GM10248 (cell line): ENCODE measurements at regions not wholly inside any gene's neighbourhood (a gene's known extent, or its start where the extent isn't known, plus 50 kb on each side); places are given as distances from the start of the nearest gene placed in this dataset.

Experiments
- CTCF ChIA-PET: fragments of 300-600 bp; sonication (Branson Sonifier 250); formaldehyde crosslinking; extraction: SDS; loops from one replicate; lab custom pipeline; 2021; ENCODE audit warnings: antibody characterized with exemption; lab: Yijun Ruan, JAX
- POLR2A ChIA-PET: fragments of 350-650 bp; sonication (Branson Sonifier 250); formaldehyde crosslinking; extraction: SDS; loops from one replicate; lab custom pipeline; 2020; ENCODE audit warnings: antibody characterized with exemption; lab: Yijun Ruan, JAX
- DNase-seq: peaks from one replicate; pipeline ENCODE4 v3.0.0; 2012; ENCODE audit errors: extremely low spot score
- TF ChIP-seq, protein P1 (sequence below): IDR thresholded peaks from 2 replicates; pipeline ENCODE4 v1.5.1; 2012; ENCODE audit warnings: mild to moderate bottlenecking, low read depth; ENCODE audit errors: extremely low read depth, missing control alignments, control extremely low read depth

DNA sequence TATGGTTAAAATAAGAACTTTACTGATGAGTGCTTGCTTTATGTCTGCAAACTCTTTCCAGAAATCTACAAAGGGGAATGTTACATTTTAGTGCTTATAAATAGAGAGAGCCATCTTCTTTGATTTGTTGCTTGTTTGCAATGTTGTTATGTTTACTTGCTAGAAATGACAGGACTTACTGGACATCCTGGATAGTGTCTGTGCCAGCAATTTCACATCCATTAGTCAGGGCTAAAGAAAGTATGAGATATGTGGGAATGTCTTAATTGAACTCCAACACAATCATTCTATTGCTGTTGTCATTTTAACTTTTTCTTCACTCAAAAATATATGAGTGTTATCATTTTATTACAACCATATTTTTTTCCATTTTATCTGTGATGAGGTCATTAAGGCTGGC, 453.2 kb downstream of the TNS3 start:
- POLR2A ChIA-PET, result no interaction called here
- CTCF ChIA-PET, result no interaction called here
- TF ChIP-seq, protein P1, sequence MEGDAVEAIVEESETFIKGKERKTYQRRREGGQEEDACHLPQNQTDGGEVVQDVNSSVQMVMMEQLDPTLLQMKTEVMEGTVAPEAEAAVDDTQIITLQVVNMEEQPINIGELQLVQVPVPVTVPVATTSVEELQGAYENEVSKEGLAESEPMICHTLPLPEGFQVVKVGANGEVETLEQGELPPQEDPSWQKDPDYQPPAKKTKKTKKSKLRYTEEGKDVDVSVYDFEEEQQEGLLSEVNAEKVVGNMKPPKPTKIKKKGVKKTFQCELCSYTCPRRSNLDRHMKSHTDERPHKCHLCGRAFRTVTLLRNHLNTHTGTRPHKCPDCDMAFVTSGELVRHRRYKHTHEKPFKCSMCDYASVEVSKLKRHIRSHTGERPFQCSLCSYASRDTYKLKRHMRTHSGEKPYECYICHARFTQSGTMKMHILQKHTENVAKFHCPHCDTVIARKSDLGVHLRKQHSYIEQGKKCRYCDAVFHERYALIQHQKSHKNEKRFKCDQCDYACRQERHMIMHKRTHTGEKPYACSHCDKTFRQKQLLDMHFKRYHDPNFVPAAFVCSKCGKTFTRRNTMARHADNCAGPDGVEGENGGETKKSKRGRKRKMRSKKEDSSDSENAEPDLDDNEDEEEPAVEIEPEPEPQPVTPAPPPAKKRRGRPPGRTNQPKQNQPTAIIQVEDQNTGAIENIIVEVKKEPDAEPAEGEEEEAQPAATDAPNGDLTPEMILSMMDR, result no peak
- no peak for DNase-seq

DNA sequence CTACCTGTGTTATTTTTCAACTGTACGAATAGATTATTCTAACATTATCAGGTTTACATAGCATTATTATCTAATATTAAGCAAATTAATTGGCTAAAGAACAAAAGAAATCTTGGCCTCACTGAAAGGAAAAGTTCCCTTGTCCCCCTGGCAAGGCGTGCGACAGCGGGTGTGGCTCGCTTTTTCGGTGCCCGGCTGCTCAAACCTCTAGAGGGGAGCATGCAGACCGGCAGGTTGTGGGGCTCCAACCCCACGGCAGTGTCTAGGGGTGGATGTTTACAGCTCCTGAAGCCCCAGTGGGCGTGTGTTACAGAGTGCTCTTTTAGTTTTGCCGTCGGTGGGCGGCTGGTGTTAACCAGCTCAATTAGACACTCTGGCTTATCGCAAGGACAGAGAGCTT, 456.4 kb downstream of the TNS3 start:
- CTCF ChIA-PET, result no interaction called here

DNA sequence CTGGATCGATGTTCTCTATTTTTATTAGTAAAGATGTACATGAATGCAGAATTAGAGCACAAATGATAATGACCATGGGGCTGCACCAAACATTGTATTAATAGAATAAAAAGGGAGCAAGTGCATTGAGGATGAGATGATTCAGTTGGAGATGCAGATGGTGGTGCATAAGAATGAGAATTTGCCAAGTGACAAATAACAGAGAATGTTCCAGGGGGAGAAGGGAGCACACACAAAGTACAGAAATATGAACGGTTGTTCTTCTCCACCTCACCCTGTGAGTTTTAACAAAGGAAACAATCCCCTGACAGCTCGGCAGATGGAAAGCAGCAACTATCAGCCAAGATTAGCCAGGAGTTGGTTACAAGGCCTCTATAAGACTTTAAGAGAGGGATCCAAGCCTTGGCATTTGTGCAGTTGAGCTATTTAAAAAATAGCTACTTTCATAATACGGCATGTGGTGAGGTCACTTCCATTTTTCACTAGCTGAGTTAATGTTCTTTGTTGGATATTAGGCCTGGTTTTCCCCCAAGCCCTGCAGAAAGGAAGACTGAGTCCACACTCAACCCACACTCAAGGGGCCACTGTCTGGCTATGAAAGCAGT, 462.5 kb downstream of the TNS3 start:
- CTCF ChIA-PET, result interaction anchor here (1.0 to 1.1 kb wide), 2 partner anchors 13 to 304 kb away, joined by 3 read pairs; no protein-coding TSS in a partner anchor
- TF ChIP-seq, protein P1, result no peak
- DNase-seq, result no peak
- POLR2A ChIA-PET, result no interaction called here

More for the DNA sequence above, 456.4 kb downstream of the TNS3 start:
- TF ChIP-seq, protein P1, result no peak
- POLR2A ChIA-PET, result no interaction called here
- no peak for DNase-seq

DNA sequence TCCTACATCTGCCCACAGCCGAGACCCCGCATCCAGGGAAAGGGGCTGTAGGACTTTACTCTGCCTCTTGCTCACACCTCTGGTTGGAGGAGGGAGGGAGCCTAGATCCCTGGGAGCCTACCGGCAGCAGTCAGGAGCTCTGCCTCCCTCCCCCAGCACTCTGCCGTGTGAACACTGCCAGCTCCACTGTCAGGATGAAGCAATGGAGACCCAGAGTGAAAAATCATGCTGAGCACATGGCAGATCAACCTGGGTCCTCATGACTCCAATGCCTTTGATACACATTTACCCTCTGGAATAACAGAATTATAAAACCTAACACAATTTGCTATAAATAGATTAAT, 477.7 kb downstream of the TNS3 start:
- no peak for DNase-seq
- TF ChIP-seq, protein P1, result no peak
- POLR2A ChIA-PET, result no interaction called here
- CTCF ChIA-PET, result no interaction called here

DNA sequence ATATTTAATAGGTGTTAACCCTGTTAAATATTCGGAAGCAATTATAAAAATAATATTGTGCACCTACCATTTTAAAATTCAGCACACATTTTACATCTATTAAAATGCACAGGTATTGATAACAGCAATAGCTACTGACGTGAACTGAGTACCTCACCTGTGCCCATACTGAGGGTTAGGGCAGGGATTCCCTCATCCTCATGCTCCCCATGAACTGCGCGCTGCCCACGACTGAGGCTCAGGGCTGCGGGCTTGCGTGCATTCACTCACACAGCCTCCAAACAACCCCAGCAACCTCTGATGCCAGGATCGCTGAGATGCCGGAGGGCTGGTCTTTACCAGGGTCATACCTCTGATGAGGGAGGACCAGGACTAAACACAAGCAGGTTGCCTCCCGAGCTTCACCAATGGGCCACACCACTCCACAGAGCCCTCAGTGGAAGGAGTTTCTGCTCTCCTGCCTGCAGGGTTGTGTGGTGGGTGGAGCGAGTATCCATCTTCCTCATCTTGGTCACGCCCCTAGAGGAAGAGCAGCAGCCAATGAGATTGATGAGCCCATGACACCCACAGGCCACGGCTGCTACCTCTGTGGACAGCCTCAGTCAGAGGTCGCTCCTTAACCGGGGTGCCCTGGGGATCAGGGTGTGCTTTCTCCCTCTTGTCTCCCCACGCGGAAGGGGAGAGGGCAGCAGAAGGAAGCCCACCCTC, 478.3 kb downstream of the TNS3 start:
- DNase-seq, result no peak
- CTCF ChIA-PET, result no interaction called here
- TF ChIP-seq, protein P1, result no peak
- POLR2A ChIA-PET, result no interaction called here

DNA sequence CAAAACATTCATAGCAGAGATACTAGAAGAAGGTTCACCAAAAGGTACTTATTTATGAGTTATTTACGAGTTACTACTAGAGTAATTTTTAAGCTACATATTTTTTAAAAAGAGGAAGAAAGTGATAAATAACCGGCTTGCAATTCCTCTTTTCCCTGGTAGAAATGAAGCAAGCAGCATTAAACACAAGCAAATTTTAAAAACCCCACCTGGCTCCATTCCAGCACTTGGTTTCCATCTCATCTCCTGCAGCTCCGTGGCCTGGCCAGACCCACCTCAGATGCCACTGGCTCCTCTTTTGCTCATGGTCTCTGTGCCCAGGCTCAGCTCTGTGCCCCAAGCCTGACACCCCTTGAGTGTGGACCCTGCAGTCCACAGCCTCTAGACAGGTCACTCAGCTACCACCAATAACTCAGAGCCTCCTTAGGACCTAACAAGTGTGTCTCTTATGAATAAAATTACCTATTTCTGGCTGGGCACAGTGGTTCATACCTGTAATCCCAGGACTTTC, 479.5 kb downstream of the TNS3 start:
- POLR2A ChIA-PET, result no interaction called here
- CTCF ChIA-PET, result interaction anchor here (0.9 to 2.8 kb wide), 2 partner anchors 15 to 1210 kb away, joined by 3 to 19 read pairs; no protein-coding TSS in a partner anchor
- TF ChIP-seq, protein P1, result no peak
- DNase-seq, result no peak
